WTC11 (cell line): ENCODE measurements at regions not wholly inside any gene's neighbourhood (a gene's known extent, or its start where the extent isn't known, plus 50 kb on each side); places are given as distances from the start of the nearest gene placed in this dataset.

ENCODE experiments used
- ATAC-seq: fragments of 200-7000 bp; cut with Tn5 transposase; 2 replicates; pipeline ENCODE4 v1.10.0; 2021; ENCODE audit warnings: mild to moderate bottlenecking, moderate library complexity
- CTCF ChIA-PET: fragments of 300-600 bp; sonication (Branson Sonifier 250); formaldehyde crosslinking; loops from one replicate; lab custom pipeline; 2021; ENCODE audit warnings: antibody characterized with exemption; lab: Charles Lee
- POLR2A ChIA-PET: fragments of 350-600 bp; sonication (Branson Sonifier 250); formaldehyde crosslinking; loops from one replicate; lab custom pipeline; 2021; ENCODE audit warnings: antibody characterized with exemption; lab: Charles Lee
- DNase-seq: peaks from one replicate; pipeline ENCODE4 v3.0.0; 2021; ENCODE audit warnings: low spot score
- H3K27ac Mint-ChIP-seq: 2 replicates; pipeline ENCODE4 v1.8.0; 2021; ENCODE audit warnings: mixed read lengths
- H3K27me3 Mint-ChIP-seq: 2 replicates; pipeline ENCODE4 v1.8.0; 2021; ENCODE audit warnings: low read depth, mild to moderate bottlenecking, moderate library complexity, mixed read lengths
- H3K36me3 Mint-ChIP-seq: 2 replicates; pipeline ENCODE4 v1.8.0; 2021; ENCODE audit warnings: mixed read lengths
- H3K4me1 Mint-ChIP-seq: 2 replicates; pipeline ENCODE4 v1.8.0; 2022; ENCODE audit warnings: mixed read lengths
- H3K4me3 Mint-ChIP-seq: 2 replicates; pipeline ENCODE4 v1.8.0; 2021; ENCODE audit warnings: mild to moderate bottlenecking, moderate library complexity, mixed read lengths
- H3K9me3 Mint-ChIP-seq: 2 replicates; pipeline ENCODE4 v1.8.0; 2021; ENCODE audit warnings: mixed read lengths
- AFF4 ChIP-seq: sonication (generic); formaldehyde crosslinking; IDR thresholded peaks from 2 replicates; pipeline ENCODE4 v1.8.1; 2023; ENCODE audit warnings: mild to moderate bottlenecking, missing genetic modification reagents, borderline replicate concordance
- AR ChIP-seq: fragments of 250-450 bp; sonication (Bioruptor Pico); IDR thresholded peaks from 2 replicates; pipeline ENCODE4 v1.9.0; 2021; ENCODE audit warnings: mild to moderate bottlenecking
- CDX4 ChIP-seq: fragments of 250-450 bp; sonication (Bioruptor Pico); IDR thresholded peaks from 2 replicates; pipeline ENCODE4 v1.9.0; 2021; ENCODE audit warnings: moderate library complexity, mild to moderate bottlenecking, inconsistent platforms, borderline replicate concordance
- CTCF ChIP-seq: fragments of 200-600 bp; IDR thresholded peaks from 2 replicates; pipeline ENCODE4 v1.8.0; 2022; ENCODE audit warnings: antibody characterized with exemption
- ERG ChIP-seq: fragments of 250-450 bp; sonication (Bioruptor Pico); IDR thresholded peaks from 2 replicates; pipeline ENCODE4 v1.8.0; 2021; ENCODE audit warnings: mild to moderate bottlenecking
- HMGA2 ChIP-seq: fragments of 250-450 bp; sonication (Bioruptor Pico); IDR thresholded peaks from 2 replicates; pipeline ENCODE4 v1.4.0; 2021; ENCODE audit warnings: mild to moderate bottlenecking, moderate library complexity
- MAX ChIP-seq: sonication (generic); formaldehyde crosslinking; IDR thresholded peaks from 2 replicates; pipeline ENCODE4 v1.8.0; 2022; ENCODE audit warnings: mild to moderate bottlenecking, missing genetic modification reagents
- MLX ChIP-seq: sonication (generic); formaldehyde crosslinking; IDR thresholded peaks from 2 replicates; pipeline ENCODE4 v1.8.1; 2023; ENCODE audit warnings: mild to moderate bottlenecking, missing genetic modification reagents, moderate library complexity
- NFE2L1 ChIP-seq: sonication (generic); formaldehyde crosslinking; IDR thresholded peaks from 2 replicates; pipeline ENCODE4 v1.8.1; 2023; ENCODE audit warnings: missing genetic modification reagents
- NFYB ChIP-seq: sonication (generic); formaldehyde crosslinking; conservative IDR thresholded peaks from 2 replicates; pipeline ENCODE4 v1.8.0; 2022; ENCODE audit warnings: low read depth, missing genetic modification reagents
- NR3C1 ChIP-seq: sonication (generic); formaldehyde crosslinking; conservative IDR thresholded peaks from 2 replicates; pipeline ENCODE4 v1.8.1; 2023; ENCODE audit warnings: low read depth, mild to moderate bottlenecking, missing genetic modification reagents
- PRRX2 ChIP-seq: fragments of 250-450 bp; sonication (Bioruptor Pico); IDR thresholded peaks from 2 replicates; pipeline ENCODE4 v1.8.0; 2021; ENCODE audit warnings: mild to moderate bottlenecking
- TEAD1 ChIP-seq: sonication (generic); formaldehyde crosslinking; IDR thresholded peaks from 2 replicates; pipeline ENCODE4 v1.8.0; 2022; ENCODE audit warnings: mild to moderate bottlenecking, missing genetic modification reagents
- TP53 ChIP-seq: sonication (generic); formaldehyde crosslinking; IDR thresholded peaks from 2 replicates; pipeline ENCODE4 v1.8.1; 2023; ENCODE audit warnings: mild to moderate bottlenecking, missing genetic modification reagents
- ZNF121 ChIP-seq: sonication (generic); formaldehyde crosslinking; IDR thresholded peaks from 2 replicates; pipeline ENCODE4 v1.8.0; 2023; ENCODE audit warnings: missing genetic modification reagents
- ZNF232 ChIP-seq: sonication (generic); formaldehyde crosslinking; IDR thresholded peaks from 2 replicates; pipeline ENCODE4 v1.8.0; 2022; ENCODE audit warnings: mild to moderate bottlenecking, missing genetic modification reagents
- ZNF263 ChIP-seq: sonication (generic); formaldehyde crosslinking; IDR thresholded peaks from 2 replicates; pipeline ENCODE4 v1.8.1; 2022; ENCODE audit warnings: low read depth, mild to moderate bottlenecking, moderate library complexity, missing genetic modification reagents
- ZNF396 ChIP-seq: fragments of 250-450 bp; sonication (Bioruptor Pico); IDR thresholded peaks from 2 replicates; pipeline ENCODE4 v1.8.0; 2021; ENCODE audit warnings: mild to moderate bottlenecking, moderate library complexity, borderline replicate concordance
- ZNF532 ChIP-seq: fragments of 250-450 bp; sonication (Bioruptor Pico); IDR thresholded peaks from 2 replicates; pipeline ENCODE4 v1.9.0; 2021; ENCODE audit warnings: mild to moderate bottlenecking, borderline replicate concordance
- ZNF671 ChIP-seq: fragments of 250-450 bp; sonication (Bioruptor Pico); IDR thresholded peaks from 2 replicates; pipeline ENCODE4 v1.8.0; 2021; ENCODE audit warnings: mild to moderate bottlenecking

DNA sequence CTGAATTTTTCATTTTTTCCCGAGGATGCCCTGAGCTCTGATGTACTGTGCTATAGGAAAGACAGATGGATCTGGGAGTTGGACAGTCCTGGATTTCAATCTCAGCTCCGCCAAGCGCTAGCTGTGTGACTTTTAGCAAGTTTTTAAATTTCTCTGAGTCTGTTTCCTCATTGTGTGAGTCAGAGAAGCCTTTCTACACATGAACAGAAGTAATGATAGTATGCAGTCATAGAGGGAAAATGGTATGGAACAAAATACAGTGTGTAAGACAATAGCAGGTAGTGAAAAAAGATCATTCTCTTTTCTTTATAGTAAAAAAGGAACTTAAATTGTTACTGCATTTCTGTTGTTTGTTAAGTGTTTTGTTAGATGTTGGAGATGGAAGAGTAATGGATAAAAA lies 52.4 kb upstream of the PPM1B start:
- ATAC-seq = no peak
- Mint-ChIP-seq H3K4me3 (no peak overlapping the region), H3K27me3 (no peaks in the 10 kb centered on the region), H3K27ac (no peak overlapping the region; the same call in 1 of the 2 replicates), H3K9me3 (no peaks in the 10 kb centered on the region; the same call in 1 of the 2 replicates), H3K4me1 (no peaks in the 10 kb centered on the region), H3K36me3 (no peaks in the 10 kb centered on the region)
- no peak for DNase-seq
- ChIA-PET CTCF (no interaction called here), POLR2A (no interaction called here)
- no peak for TF ChIP-seq CDX4 (CRISPR knock-in tag)
- TF ChIP-seq TP53 = no peak
- no peak for TF ChIP-seq NFE2L1 (CRISPR knock-in tag)
- TF ChIP-seq NFYB (CRISPR knock-in tag) = no peak
- TF ChIP-seq MLX (CRISPR knock-in tag) = no peak

- H3K4me1 Mint-ChIP-seq = peaks cover 10% of the 10 kb centered on the region
- no peaks in the 10 kb centered on the region for H3K36me3 Mint-ChIP-seq
- no peaks in the 10 kb centered on the region; the same call in 1 of the 2 replicates for H3K9me3 Mint-ChIP-seq
- DNase-seq (no peak), ATAC-seq (no peak)
- H3K27ac Mint-ChIP-seq = no peak overlapping the region
- no peaks in the 10 kb centered on the region for H3K27me3 Mint-ChIP-seq
- H3K4me3 Mint-ChIP-seq = no peak overlapping the region
- ChIA-PET CTCF (no interaction called here), POLR2A (no interaction called here)
- no peak for TF ChIP-seq ZNF532 (CRISPR knock-in tag)
- no peak for TF ChIP-seq AR (CRISPR knock-in tag)
- no peak for TF ChIP-seq MAX (CRISPR knock-in tag)
- TF ChIP-seq NFE2L1 (CRISPR knock-in tag) = no peak
- TF ChIP-seq ZNF396 (CRISPR knock-in tag) = no peak
- TF ChIP-seq ZNF232 (CRISPR knock-in tag) = no peak
- TF ChIP-seq ZNF263 (CRISPR knock-in tag) = no peak
- no peak for TF ChIP-seq ERG (CRISPR knock-in tag)
- no peak for TF ChIP-seq PRRX2 (CRISPR knock-in tag)
- TF ChIP-seq AFF4 (CRISPR knock-in tag) = no peak
- no peak for TF ChIP-seq ZNF671
- TF ChIP-seq NR3C1 = no peak
- TF ChIP-seq HMGA2 (CRISPR knock-in tag) = no peak
- no peak for TF ChIP-seq ZNF121
- TF ChIP-seq CTCF = no peak
- TF ChIP-seq TEAD1 (CRISPR knock-in tag) = no peak
These were observed 50.4 kb upstream of the PPM1B start for GRCh38 chr2:44118257-44118656.
